Kidney (tissue), 13 donors: ENCODE measurements at regions not wholly inside any gene's neighbourhood (a gene's known extent, or its start where the extent isn't known, plus 50 kb on each side); places are given as distances from the start of the nearest gene placed in this dataset.

Experiments used
- DNase-seq, 5 donors: peaks; one replicate each; pipeline ENCODE4 v3.0.0-alpha.2; 2013 to 2020
- FAIRE-seq: peaks from 2 replicates; lab custom pipeline; 2012; peaks lifted over from hg19 to GRCh38; lab: Jason Lieb, UNC
- H3K27ac ChIP-seq, 2 donors: one replicate each; pipeline ENCODE4 v1.7.0; 2013; ENCODE audit warnings: low read depth in 2 of 2, low read length in 2 of 2, inconsistent platforms in 1 of 2
- H3K27me3 ChIP-seq: one replicate; pipeline ENCODE4 v1.7.1; 2013; ENCODE audit warnings: low read length, inconsistent platforms; ENCODE audit not compliant: control insufficient read depth, insufficient read depth
- H3K36me3 ChIP-seq, 3 donors: one replicate each; pipeline versions ENCODE4 v1.7.0 to v1.7.1; 2013; ENCODE audit warnings: low read length in 3 of 3, control low read depth in 1 of 3, inconsistent platforms in 1 of 3; ENCODE audit not compliant: insufficient read depth in 3 of 3, control insufficient read depth in 2 of 3
- H3K4me1 ChIP-seq, 3 donors: one replicate each; pipeline versions ENCODE4 v1.7.0 to v1.7.1; 2013; ENCODE audit warnings: low read length in 3 of 3, inconsistent platforms in 1 of 3, low read depth in 1 of 3; ENCODE audit not compliant: control insufficient read depth in 2 of 3, insufficient read depth in 2 of 3
- H3K4me3 ChIP-seq, 3 donors: one replicate each; pipeline versions ENCODE4 v1.7.0 to v1.8.1; 2013; ENCODE audit warnings: low read length in 3 of 3, control low read depth in 1 of 3, inconsistent platforms in 1 of 3
- H3K9ac ChIP-seq, 3 donors: one replicate each; pipeline versions ENCODE4 v1.7.0 to v1.7.1; 2013; ENCODE audit warnings: low read length in 3 of 3, control low read depth in 1 of 3, inconsistent platforms in 1 of 3
- H3K9me3 ChIP-seq, 3 donors: one replicate each; pipeline versions ENCODE4 v1.7.0 to v1.7.1; 2013; ENCODE audit warnings: low read length in 3 of 3, control low read depth in 1 of 3, inconsistent platforms in 1 of 3; ENCODE audit not compliant: control insufficient read depth in 2 of 3, insufficient read depth in 1 of 3
- intact Hi-C: fragments of 100-400 bp; cut with DNase I; formaldehyde crosslinking; loops from one replicate; pipeline ENCODE4 v1.11.1; 2022
- TF ChIP-seq, protein P1 (sequence below): IDR thresholded peaks from 3 replicates; pipeline ENCODE4 v1.5.1; 2012; ENCODE audit warnings: mild to moderate bottlenecking, moderate library complexity, borderline replicate concordance; ENCODE audit not compliant: insufficient read depth; ENCODE audit errors: extremely low read depth
- donor health status: control.
- donor health status: control.
- donor health status: control.
- donor health status: control.
- donor health status: control.
- donor health status: DM: yes; HTN: yes; CAD: no.
- donor health status: Normal renal cell carcinoma (clear cell type).

GRCh38 chr12:32039347-32039746 is 67.3 kb upstream of the BICD1 start:
- intact Hi-C loops, result no loop called here
- Histone ChIP-seq H3K27me3 (no peaks in the 10 kb centered on the region), H3K4me3 (no peak overlapping the region), H3K9me3 (peaks cover 0 to 9% (median 6%) of the 10 kb centered on the region in 3 donors), H3K9ac (no peak overlapping the region), H3K36me3 (no peaks in the 10 kb centered on the region), H3K27ac (no peak overlapping the region), H3K4me1 (no peaks in the 10 kb centered on the region)
- peak in 4 of 5 donors; percentile 58 to 92 (median 78) for DNase-seq
- TF ChIP-seq, protein P1, sequence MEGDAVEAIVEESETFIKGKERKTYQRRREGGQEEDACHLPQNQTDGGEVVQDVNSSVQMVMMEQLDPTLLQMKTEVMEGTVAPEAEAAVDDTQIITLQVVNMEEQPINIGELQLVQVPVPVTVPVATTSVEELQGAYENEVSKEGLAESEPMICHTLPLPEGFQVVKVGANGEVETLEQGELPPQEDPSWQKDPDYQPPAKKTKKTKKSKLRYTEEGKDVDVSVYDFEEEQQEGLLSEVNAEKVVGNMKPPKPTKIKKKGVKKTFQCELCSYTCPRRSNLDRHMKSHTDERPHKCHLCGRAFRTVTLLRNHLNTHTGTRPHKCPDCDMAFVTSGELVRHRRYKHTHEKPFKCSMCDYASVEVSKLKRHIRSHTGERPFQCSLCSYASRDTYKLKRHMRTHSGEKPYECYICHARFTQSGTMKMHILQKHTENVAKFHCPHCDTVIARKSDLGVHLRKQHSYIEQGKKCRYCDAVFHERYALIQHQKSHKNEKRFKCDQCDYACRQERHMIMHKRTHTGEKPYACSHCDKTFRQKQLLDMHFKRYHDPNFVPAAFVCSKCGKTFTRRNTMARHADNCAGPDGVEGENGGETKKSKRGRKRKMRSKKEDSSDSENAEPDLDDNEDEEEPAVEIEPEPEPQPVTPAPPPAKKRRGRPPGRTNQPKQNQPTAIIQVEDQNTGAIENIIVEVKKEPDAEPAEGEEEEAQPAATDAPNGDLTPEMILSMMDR, result no peak
- no peak for FAIRE-seq

DNA sequence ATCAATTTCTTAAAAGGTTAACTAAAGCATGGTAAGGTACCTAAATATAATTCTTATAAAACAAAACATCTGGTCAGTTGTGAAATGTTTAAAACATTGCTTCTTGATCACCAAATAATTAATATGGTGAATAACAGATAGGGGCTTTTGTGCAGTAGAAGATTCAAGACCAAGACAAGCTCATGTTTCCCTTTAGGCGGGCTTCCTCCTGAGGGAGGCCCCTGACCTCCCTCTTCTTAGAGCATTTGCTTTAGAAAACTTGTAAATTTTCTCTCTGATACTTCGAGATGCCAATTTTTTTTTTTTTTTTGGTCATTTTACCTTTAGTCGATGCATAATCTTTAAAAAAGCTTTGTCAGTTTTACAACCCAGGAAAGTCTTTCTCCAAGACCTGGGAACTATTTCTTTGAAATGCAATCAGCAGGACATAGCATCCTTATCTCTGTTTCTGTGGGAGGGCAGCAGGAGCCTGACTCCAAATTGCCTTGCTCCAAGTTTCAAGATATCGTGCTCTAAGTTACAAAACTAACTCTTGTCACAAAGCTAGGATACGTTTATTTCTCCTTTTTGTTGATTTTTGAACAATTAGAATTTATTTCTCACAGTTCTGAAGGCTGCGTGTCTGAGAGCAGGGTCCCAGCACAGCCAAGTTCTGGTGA is 66.6 kb upstream of the BICD1 start:
- Histone ChIP-seq H3K4me3 (no peak overlapping the region), H3K27me3 (no peaks in the 10 kb centered on the region), H3K9me3 (peaks cover 0 to 9% (median 8%) of the 10 kb centered on the region in 3 donors), H3K36me3 (no peaks in the 10 kb centered on the region), H3K27ac (no peak overlapping the region), H3K9ac (no peak overlapping the region), H3K4me1 (no peaks in the 10 kb centered on the region)
- DNase-seq, result peak in 2 of 5 donors; percentile 30
- FAIRE-seq, result no peak
- intact Hi-C loops, result no loop called here
- TF ChIP-seq, protein P1, result no peak

DNA sequence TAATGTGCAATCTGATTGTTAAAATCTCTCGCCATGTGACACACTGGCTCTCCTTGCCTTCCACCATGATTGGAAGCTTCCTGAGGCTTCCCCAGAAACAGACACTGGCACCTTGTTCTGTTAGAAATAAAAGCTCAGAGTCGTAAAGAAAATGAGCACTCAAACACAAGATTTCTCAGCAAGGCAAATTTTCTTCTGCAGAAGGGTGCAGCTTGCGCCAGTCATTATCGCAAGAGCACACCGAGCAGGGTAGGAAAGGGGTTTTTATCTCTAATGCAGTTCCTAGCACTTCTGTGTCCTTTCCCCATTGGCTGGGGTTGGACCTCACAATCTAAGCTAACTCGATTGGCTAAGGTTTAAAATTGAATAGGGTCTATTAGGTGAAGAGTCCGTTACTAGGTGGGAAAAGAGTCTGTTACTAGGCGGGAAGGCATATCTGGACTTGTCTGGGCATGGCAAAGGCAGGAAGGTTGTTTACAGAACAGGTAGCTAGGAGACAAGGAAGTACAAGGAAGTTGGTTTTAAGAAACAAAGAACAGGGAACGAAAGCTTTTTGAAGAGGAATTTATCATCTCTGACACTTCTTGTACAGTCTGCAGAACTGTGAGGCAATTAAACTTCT is 62.6 kb upstream of the BICD1 start:
- H3K9ac ChIP-seq, result no peak overlapping the region
- H3K9me3 ChIP-seq, result peaks cover 0 to 12% (median 8%) of the 10 kb centered on the region in 3 donors
- TF ChIP-seq, protein P1, result no peak
- H3K27ac ChIP-seq, result no peak overlapping the region
- H3K36me3 ChIP-seq, result no peaks in the 10 kb centered on the region
- no peak for DNase-seq
- intact Hi-C loops, result no loop called here
- H3K4me1 ChIP-seq, result no peaks in the 10 kb centered on the region
- FAIRE-seq, result no peak
- H3K4me3 ChIP-seq, result no peak overlapping the region
- H3K27me3 ChIP-seq, result no peaks in the 10 kb centered on the region
